Activated T-helper 17 cell treated with anti-CD3 and anti-CD28 coated beads, Interleukin-2, amount 50 U/mL, for 72 hours (primary cell): ENCODE measurements at regions not wholly inside any gene's neighbourhood (a gene's known extent, or its start where the extent isn't known, plus 50 kb on each side); places are given as distances from the start of the nearest gene placed in this dataset.
"Not testable (repeated sequence)": the region's sequence is repeated elsewhere in the genome, so short reads cannot be mapped to it uniquely, and the experiment has no call there.

Source experiments
- ATAC-seq: fragments of 150-1000 bp; cut with Tn5 transposase; replicated peaks from 2 replicates; pipeline ENCODE4 v1.10.0; 2021; ENCODE audit warnings: mild to moderate bottlenecking, moderate library complexity
- H3K27ac Mint-ChIP-seq: one replicate; pipeline ENCODE4 v1.8.0; 2022; ENCODE audit warnings: mixed read lengths
- H3K27me3 Mint-ChIP-seq: one replicate; pipeline ENCODE4 v1.8.0; 2022; ENCODE audit warnings: mixed read lengths
- H3K36me3 Mint-ChIP-seq: one replicate; pipeline ENCODE4 v1.8.0; 2022; ENCODE audit warnings: low read depth, mild to moderate bottlenecking, mixed read lengths
- H3K4me1 Mint-ChIP-seq: one replicate; pipeline ENCODE4 v1.8.0; 2022; ENCODE audit warnings: mixed read lengths
- H3K4me3 Mint-ChIP-seq: one replicate; pipeline ENCODE4 v1.8.0; 2022; ENCODE audit warnings: mild to moderate bottlenecking, mixed read lengths
- H3K9me3 Mint-ChIP-seq: one replicate; pipeline ENCODE4 v1.8.0; 2022; ENCODE audit warnings: mixed read lengths

GRCh38 chr11:115642660-115643059 is 138.4 kb upstream of the CADM1 start:
- peaks cover 3% of the 10 kb centered on the region for H3K9me3 Mint-ChIP-seq
- H3K4me1 Mint-ChIP-seq, result no peaks in the 10 kb centered on the region
- H3K27me3 Mint-ChIP-seq, result peaks cover 3% of the 10 kb centered on the region
- H3K36me3 Mint-ChIP-seq, result no peaks in the 10 kb centered on the region
- H3K4me3 Mint-ChIP-seq, result no peak overlapping the region
- ATAC-seq, result no peak
- H3K27ac Mint-ChIP-seq, result no peak overlapping the region

- Mint-ChIP-seq H3K27me3 (no peaks in the 10 kb centered on the region), H3K4me3 (no peak overlapping the region), H3K27ac (no peak overlapping the region), H3K36me3 (no peaks in the 10 kb centered on the region), H3K9me3 (no peaks in the 10 kb centered on the region), H3K4me1 (no peaks in the 10 kb centered on the region)
- ATAC-seq, result no peak
Measured at GRCh38 chr11:115637599-115638241, 133.5 kb upstream of the CADM1 start.

DNA sequence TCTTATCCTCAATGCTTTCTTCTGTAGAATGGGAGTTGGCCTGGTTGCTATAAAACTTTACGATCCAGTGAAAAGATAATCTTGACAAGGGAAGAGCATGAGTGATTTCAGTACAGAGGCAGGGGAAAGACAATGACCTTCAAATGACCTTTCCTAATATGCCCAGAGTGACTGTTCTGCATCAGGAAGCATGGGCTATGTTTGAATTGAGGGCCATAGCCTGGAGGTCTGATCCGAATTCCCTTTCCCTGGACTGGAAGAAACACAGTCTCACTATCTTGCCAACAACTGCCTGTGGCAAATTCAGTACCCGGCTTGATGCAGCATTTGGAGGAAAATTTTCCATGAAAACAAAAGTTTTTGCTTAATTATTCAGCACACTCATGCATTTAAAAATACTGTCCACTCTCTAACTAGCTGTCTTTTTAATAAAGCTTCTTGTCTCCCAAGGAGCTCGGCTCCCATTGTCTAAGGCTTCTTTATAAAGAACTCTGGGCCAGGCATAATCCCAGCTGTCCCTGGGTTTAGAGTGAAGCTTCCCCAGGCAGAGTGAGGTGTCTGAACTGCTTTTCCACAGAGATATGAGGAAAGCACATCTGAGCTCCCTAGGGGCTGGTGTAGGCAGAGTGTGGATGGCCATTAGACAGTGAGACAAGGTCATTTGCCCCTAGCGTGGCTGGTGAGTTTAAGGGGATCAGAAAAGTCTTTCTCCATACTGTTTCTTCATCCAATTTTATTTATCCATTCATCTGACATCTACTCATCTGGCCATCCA is 132.7 kb upstream of the CADM1 start:
- no peaks in the 10 kb centered on the region for H3K9me3 Mint-ChIP-seq
- no peaks in the 10 kb centered on the region for H3K27me3 Mint-ChIP-seq
- H3K4me1 Mint-ChIP-seq, result no peaks in the 10 kb centered on the region
- H3K36me3 Mint-ChIP-seq, result no peaks in the 10 kb centered on the region
- no peak overlapping the region for H3K4me3 Mint-ChIP-seq
- ATAC-seq, result no peak
- no peak overlapping the region for H3K27ac Mint-ChIP-seq

GRCh38 chr11:115633977-115634376 is 129.8 kb upstream of the CADM1 start:
- not testable (repeated sequence) for H3K4me3 Mint-ChIP-seq, H3K4me1 Mint-ChIP-seq, H3K27ac Mint-ChIP-seq, ATAC-seq, H3K9me3 Mint-ChIP-seq, H3K27me3 Mint-ChIP-seq, H3K36me3 Mint-ChIP-seq

DNA sequence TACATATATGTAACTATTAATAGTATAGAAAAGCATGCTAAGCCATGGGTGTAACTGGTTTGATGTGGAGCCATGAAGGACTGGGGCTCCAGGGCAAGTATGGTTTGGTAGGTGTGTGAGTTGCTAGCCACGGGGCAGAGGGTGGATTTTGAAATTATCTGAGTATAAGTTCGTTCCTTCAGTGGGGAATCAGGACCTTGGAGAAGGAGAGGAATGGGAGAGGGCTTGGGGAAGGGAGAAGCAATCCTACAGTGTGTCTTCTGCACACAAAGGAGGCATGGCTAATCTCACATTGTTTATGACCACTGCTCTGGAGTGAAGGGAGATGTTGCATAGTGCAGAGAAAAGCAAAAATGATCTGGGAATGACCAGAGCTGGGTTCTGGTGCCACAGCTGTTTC is 127.8 kb upstream of the CADM1 start:
- H3K27me3 Mint-ChIP-seq, result peaks cover 3% of the 10 kb centered on the region
- no peaks in the 10 kb centered on the region for H3K36me3 Mint-ChIP-seq
- H3K27ac Mint-ChIP-seq, result no peak overlapping the region
- no peak overlapping the region for H3K4me3 Mint-ChIP-seq
- H3K4me1 Mint-ChIP-seq, result no peaks in the 10 kb centered on the region
- ATAC-seq, result no peak
- H3K9me3 Mint-ChIP-seq, result no peaks in the 10 kb centered on the region

- Mint-ChIP-seq H3K36me3 (no peaks in the 10 kb centered on the region), H3K4me3 (no peak overlapping the region), H3K4me1 (no peaks in the 10 kb centered on the region), H3K27me3 (peaks cover 3% of the 10 kb centered on the region), H3K9me3 (no peaks in the 10 kb centered on the region), H3K27ac (no peak overlapping the region)
- ATAC-seq, result no peak
Measured at GRCh38 chr11:115631609-115632008, 127.4 kb upstream of the CADM1 start.

DNA sequence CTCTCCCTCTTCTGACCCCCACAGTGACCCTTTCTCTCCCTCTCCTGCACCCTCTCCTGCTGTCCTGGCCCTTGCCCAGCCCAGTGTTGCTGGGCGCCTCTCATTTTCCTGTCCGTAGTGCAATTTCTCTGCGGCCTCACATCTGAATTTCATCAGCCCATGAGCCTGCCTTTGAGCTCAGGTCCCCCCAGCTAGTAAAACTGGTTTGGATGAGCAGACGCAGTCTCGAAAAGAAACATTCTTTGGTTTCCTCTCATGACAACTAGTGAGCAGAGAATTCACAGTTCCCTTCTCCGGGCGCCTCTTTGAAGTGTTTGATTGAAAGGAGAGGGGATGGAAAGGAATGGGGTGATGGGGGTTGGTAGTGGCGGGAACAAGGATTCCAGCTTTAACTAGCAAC is 126.0 kb upstream of the CADM1 start:
- H3K27me3 Mint-ChIP-seq, result peaks cover 3% of the 10 kb centered on the region
- no peaks in the 10 kb centered on the region for H3K4me1 Mint-ChIP-seq
- ATAC-seq, result no peak
- H3K4me3 Mint-ChIP-seq, result no peak overlapping the region
- no peak overlapping the region for H3K27ac Mint-ChIP-seq
- H3K36me3 Mint-ChIP-seq, result no peaks in the 10 kb centered on the region
- no peaks in the 10 kb centered on the region for H3K9me3 Mint-ChIP-seq

GRCh38 chr11:115629456-115630015 is 125.3 kb upstream of the CADM1 start:
- Mint-ChIP-seq H3K36me3 (no peaks in the 10 kb centered on the region), H3K27ac (no peak overlapping the region), H3K9me3 (no peaks in the 10 kb centered on the region), H3K27me3 (peaks cover 3% of the 10 kb centered on the region), H3K4me3 (no peak overlapping the region), H3K4me1 (no peaks in the 10 kb centered on the region)
- no peak for ATAC-seq

DNA sequence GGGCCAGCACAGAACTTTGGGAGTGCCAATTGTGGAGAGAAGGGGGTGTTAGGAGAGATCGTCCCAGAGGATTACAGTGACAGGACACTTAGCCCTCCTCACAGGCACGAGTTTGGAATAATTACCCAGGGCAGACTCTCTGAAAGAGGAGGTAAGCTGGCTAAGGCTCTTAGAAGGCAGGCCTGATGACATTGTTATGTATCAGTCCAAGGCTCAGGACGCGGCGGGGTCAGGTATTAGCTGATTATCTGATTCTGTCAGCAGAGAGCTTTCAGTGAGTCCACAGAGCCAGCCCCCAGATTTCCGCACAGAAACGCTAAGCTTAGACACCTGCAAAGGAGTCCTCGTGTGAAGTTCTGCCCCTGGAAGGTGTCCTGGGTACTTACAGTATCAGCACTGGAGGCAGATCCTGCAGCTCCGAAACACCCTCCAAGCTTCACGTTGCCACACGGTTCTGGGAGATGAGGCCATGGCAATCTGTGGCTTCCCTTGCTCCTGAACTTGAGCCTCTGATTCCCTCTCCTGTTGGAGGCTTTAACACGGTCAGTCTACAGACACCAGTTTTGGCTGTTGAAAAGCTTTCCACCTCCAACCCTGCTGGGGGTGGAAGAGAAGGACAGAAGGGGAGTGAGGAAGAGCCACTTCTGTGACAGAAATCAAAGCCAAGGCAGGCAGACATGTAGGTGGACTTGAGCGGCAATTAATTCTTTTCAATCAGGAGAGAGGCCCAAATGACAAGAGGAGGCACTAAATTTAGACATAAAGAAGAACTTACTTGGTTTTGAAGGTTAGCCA is 123.6 kb upstream of the CADM1 start:
- no peak for ATAC-seq
- Mint-ChIP-seq H3K9me3 (no peaks in the 10 kb centered on the region), H3K27me3 (peaks cover 3% of the 10 kb centered on the region), H3K36me3 (no peaks in the 10 kb centered on the region), H3K4me3 (no peak overlapping the region), H3K27ac (no peak overlapping the region), H3K4me1 (no peaks in the 10 kb centered on the region)

DNA sequence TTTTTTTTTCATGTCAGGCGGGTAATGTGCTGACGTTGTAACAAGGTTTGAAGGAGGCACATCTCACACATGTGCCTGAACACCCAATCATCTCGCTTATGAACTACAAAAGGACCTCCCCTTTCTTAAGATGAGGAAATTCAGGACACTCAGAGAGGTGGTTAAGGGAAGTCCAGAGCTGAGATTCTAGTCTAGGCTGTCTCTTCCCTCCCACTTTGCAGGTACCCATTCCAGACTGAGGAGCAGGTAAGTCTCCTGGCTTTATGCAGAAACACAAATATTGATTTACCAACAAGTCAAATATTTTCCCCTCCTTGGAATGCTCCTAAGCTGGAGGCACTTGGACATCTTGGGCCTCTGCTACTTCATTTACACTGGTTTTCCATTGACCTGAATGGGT is 122.9 kb upstream of the CADM1 start:
- ATAC-seq, result no peak
- Mint-ChIP-seq H3K36me3 (no peaks in the 10 kb centered on the region), H3K4me3 (no peak overlapping the region), H3K4me1 (no peaks in the 10 kb centered on the region), H3K27me3 (peaks cover 3% of the 10 kb centered on the region), H3K27ac (no peak overlapping the region), H3K9me3 (no peaks in the 10 kb centered on the region)

- peaks cover 3% of the 10 kb centered on the region for H3K27me3 Mint-ChIP-seq
- H3K27ac Mint-ChIP-seq, result no peak overlapping the region
- no peaks in the 10 kb centered on the region for H3K4me1 Mint-ChIP-seq
- no peak overlapping the region for H3K4me3 Mint-ChIP-seq
- no peak for ATAC-seq
- no peaks in the 10 kb centered on the region for H3K36me3 Mint-ChIP-seq
- H3K9me3 Mint-ChIP-seq, result no peaks in the 10 kb centered on the region
Measured at GRCh38 chr11:115626414-115626813, 122.2 kb upstream of the CADM1 start.

DNA sequence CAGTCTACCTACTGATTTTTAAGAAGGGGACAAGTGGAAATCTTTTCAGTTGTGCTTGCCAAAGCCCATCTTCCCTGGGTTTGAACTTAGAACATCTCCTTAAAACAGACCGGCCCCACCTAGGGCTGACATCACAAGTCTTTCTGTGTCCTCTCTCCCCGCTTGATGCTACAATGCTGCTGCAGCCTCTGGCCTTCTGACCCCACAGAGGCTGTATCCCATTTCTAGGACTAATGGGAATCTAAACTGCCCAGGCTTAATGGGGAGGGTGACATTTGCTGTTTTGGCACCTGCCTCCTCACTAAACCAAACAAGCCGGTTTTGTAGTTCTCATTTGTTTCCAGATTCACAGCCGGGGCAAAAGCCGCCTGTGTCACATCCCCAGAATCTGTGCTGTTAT is 121.3 kb upstream of the CADM1 start:
- Mint-ChIP-seq H3K27me3 (peaks cover 3% of the 10 kb centered on the region), H3K4me1 (no peaks in the 10 kb centered on the region), H3K4me3 (no peak overlapping the region), H3K9me3 (no peaks in the 10 kb centered on the region), H3K27ac (no peak overlapping the region), H3K36me3 (no peaks in the 10 kb centered on the region)
- ATAC-seq, result no peak

DNA sequence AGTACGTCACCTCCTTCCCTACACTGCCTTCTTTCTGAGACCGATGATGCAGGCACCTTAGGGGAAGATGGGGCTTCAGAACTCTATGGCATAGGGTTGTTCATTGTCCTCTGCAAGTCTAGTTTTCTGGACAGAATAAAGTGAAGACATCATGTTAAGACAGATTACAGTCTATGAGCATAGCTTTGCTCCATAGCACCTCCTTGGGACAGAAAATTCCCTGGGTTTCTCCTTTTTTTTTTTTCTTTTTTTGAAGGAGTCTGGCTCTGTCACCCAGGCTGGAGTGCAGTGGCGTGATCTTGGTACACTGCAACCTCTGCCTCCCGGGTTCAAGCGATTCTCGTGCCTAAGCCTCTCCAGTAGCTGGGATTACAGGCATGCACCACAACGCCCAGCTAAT is 119.8 kb upstream of the CADM1 start:
- Mint-ChIP-seq H3K4me3 (no peak overlapping the region), H3K4me1 (no peaks in the 10 kb centered on the region), H3K27me3 (no peaks in the 10 kb centered on the region), H3K36me3 (no peaks in the 10 kb centered on the region), H3K9me3 (no peaks in the 10 kb centered on the region), H3K27ac (no peak overlapping the region)
- ATAC-seq, result no peak

DNA sequence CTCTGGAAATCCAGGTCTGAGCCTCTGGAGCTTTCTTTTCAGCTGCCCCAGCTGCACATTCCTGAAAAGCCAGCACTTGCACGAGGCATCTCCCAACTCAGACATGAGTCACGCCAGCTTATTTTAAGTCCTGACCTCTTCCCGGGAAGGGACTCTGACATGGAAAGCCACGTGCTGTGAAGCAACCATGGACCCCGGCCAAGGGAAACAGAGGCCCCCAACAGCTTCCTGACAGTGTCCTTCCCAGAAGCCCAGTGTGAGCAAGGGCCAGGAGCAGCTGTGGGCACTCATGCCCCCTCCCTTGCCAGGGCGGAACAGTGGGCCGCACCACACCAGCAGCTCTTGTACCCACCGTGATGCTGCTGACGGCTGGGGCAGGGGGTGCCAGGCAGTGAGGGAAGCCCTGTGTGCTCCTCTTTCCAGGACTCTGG is 118.8 kb upstream of the CADM1 start:
- Mint-ChIP-seq H3K9me3 (no peaks in the 10 kb centered on the region), H3K36me3 (no peaks in the 10 kb centered on the region), H3K4me3 (no peak overlapping the region), H3K4me1 (no peaks in the 10 kb centered on the region), H3K27me3 (no peaks in the 10 kb centered on the region), H3K27ac (no peak overlapping the region)
- ATAC-seq, result no peak

GRCh38 chr11:115618428-115618827 is 114.2 kb upstream of the CADM1 start:
- no peak for ATAC-seq
- H3K4me1 Mint-ChIP-seq, result no peaks in the 10 kb centered on the region
- H3K36me3 Mint-ChIP-seq, result no peaks in the 10 kb centered on the region
- H3K27ac Mint-ChIP-seq, result no peak overlapping the region
- peaks cover 7% of the 10 kb centered on the region for H3K9me3 Mint-ChIP-seq
- no peaks in the 10 kb centered on the region for H3K27me3 Mint-ChIP-seq
- H3K4me3 Mint-ChIP-seq, result no peak overlapping the region
